ENCODE measurements at regions not wholly inside any gene's neighbourhood (a gene's known extent, or its start where the extent isn't known, plus 50 kb on each side); places are given as distances from the start of the nearest gene placed in this dataset.

- ChIA-PET POLR2A (ENCODE audit: low non-redundant PET) (no interaction called here), CTCF (no interaction called here)
- H3K27ac ChIP-seq, result no peak overlapping the region
- DNase-seq (ENCODE audit: low spot score), result no peak
- TF ChIP-seq CTCF (conservative IDR thresholded peaks at IDR 0.05; ENCODE audit: low read depth), result no peak
Observed at GRCh38 chr6:90669846-90670245, 83.0 kb upstream of the MAP3K7 start.

DNA sequence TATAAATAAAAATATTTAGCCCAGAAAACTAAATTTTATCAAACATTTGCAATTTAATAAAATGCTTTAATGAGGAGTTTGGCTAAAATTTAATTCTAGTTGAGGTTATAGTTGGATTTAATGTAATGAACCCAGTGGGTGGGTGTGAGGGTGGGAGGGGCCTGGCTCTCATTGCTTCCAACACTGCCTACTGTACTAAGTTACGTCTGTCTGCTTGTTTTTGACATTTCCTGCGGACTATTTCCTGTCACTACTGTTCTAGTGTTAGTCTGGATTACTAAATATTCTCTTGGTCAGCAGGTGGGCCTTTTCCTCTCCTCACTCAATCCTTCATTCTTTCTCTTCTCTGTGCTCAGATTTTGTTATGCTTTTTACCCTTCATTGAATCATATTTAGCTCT lies 82.5 kb upstream of the MAP3K7 start:
- no peak for TF ChIP-seq CTCF (conservative IDR thresholded peaks at IDR 0.05; ENCODE audit: low read depth)
- POLR2A ChIA-PET (ENCODE audit: low non-redundant PET), result no interaction called here

GRCh38 chr6:90668141-90668540 lies 81.3 kb upstream of the MAP3K7 start:
- H3K27ac ChIP-seq, result no peak overlapping the region
- DNase-seq (ENCODE audit: low spot score), result no peak
- TF ChIP-seq CTCF (conservative IDR thresholded peaks at IDR 0.05; ENCODE audit: low read depth), result no peak
- CTCF ChIA-PET, result no interaction called here
- POLR2A ChIA-PET (ENCODE audit: low non-redundant PET), result no interaction called here

More for the DNA sequence above, 82.5 kb upstream of the MAP3K7 start:
- CTCF ChIA-PET, result no interaction called here
- DNase-seq (ENCODE audit: low spot score), result no peak
- no peak overlapping the region for H3K27ac ChIP-seq

GRCh38 chr6:90663873-90664272 lies 77.0 kb upstream of the MAP3K7 start:
- ChIA-PET CTCF (interaction anchor here (0.6 kb wide), 1 partner anchor 1820 kb away, joined by 3 read pairs; no protein-coding TSS in a partner anchor), POLR2A (ENCODE audit: low non-redundant PET) (no interaction called here)
- TF ChIP-seq CTCF (conservative IDR thresholded peaks at IDR 0.05; ENCODE audit: low read depth), result no peak
- no peak for DNase-seq (ENCODE audit: low spot score)
- no peak overlapping the region for H3K27ac ChIP-seq

GRCh38 chr6:90663106-90663505 lies 76.2 kb upstream of the MAP3K7 start:
- POLR2A ChIA-PET (ENCODE audit: low non-redundant PET), result no interaction called here
- no peak overlapping the region for H3K27ac ChIP-seq
- no peak for TF ChIP-seq CTCF (conservative IDR thresholded peaks at IDR 0.05; ENCODE audit: low read depth)
- no peak for DNase-seq (ENCODE audit: low spot score)
- CTCF ChIA-PET, result no interaction called here

GRCh38 chr6:90660931-90661330 lies 74.1 kb upstream of the MAP3K7 start:
- H3K27ac ChIP-seq, result no peak overlapping the region
- ChIA-PET CTCF (no interaction called here), POLR2A (ENCODE audit: low non-redundant PET) (no interaction called here)
- no peak for DNase-seq (ENCODE audit: low spot score)
- TF ChIP-seq CTCF (conservative IDR thresholded peaks at IDR 0.05; ENCODE audit: low read depth), result no peak

- CTCF ChIA-PET, result interaction anchor here (0.6 kb wide), 1 partner anchor 58 kb away, joined by 3 read pairs; no protein-coding TSS in a partner anchor
- POLR2A ChIA-PET (ENCODE audit: low non-redundant PET), result no interaction called here
- no peak for DNase-seq (ENCODE audit: low spot score)
- no peak for TF ChIP-seq CTCF (conservative IDR thresholded peaks at IDR 0.05; ENCODE audit: low read depth)
- no peak overlapping the region for H3K27ac ChIP-seq
Observed at GRCh38 chr6:90658497-90658896, 71.6 kb upstream of the MAP3K7 start.
